ENCODE measurements at regions not wholly inside any gene's neighbourhood (a gene's known extent, or its start where the extent isn't known, plus 50 kb on each side); places are given as distances from the start of the nearest gene placed in this dataset.

DNA sequence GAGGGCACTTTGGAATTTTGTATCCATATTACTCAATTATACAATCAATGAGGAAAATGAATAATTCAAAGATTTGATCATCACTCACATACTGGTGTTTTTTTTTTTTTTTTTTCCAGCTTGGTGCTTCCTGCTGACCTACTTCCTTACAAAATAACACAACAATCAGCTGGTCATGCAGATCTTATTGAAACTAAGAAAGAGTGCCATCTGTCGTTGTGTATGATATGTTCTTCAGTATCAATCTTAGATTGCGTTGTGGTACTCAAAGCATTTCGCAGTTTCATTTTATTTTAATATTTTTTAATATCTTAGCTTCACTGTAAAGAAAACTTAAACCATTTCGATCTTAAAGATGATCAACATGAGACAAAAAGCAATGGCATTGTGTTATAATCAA, 155.6 kb downstream of the OGFRL1 start:
- DNase-seq, result no peak

DNA sequence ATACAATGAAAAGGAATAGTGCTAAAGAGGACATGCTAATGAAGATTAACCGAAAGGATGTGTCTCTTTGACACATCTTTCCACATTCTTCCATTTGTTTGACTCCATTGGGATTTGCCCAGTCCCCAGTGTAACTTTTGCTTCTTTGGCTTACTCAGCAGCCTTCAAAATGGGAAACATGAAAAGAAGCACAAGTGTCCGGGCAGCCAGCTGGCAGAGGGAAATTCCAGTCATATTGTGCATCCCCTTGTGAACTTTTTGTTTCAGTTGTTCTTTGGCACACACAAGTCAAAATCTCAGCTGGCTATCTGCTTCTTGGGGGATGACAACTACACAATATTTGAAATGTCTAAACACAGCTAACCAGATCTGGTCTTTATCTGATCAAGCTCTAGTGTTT, 157.4 kb downstream of the OGFRL1 start:
- DNase-seq, result no peak

DNA sequence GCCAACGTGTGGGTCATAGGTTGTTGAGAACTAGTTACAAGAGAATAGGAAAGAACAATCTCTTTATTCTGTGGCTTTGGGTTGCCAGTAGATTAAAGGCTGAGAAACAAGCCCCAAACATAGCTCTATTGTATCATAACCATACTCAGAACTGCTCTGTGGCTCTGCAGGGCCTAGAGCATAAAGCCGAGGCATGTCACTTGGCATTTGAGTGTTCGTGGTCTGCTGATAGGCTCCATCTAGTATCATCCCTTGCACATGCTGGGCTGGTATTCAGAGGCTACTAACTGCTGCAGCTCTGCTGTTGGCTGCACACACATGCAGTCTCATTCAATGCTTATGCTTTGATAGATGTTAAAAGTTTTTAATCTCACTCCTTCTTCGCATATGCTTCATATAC, 157.9 kb downstream of the OGFRL1 start:
- no peak for DNase-seq

DNA sequence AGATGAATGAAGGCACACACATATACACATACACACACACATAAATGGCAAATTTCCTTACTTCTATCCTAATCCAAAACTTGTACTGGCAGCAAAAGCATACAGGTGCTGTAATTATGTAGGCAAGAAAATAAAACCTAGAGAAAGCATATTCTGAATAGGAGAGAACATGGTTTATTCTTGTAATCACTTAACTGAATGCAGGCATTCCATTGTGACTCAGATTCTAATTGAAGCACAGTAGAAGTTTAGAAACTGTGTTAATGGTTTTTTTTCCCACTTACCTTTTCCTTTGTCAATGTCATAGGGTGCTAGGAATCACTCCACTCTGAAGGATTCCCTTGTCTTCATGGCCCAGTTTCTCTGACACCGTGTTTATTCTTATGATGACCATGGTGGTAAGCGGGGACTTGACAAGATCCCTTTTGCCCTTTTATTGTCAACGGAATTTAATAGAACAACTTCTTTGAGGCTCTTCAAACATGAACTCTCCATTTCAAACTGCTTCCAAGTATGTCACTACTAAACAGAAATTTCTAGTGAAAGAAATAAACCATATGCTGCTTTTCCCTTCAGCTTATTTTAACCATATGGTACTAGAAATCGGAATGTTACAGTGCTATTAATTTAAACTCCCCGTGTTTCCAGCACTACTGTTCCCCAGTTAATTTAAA, 164.2 kb downstream of the OGFRL1 start:
- no peak for DNase-seq

GRCh38 chr6:71453371-71453706, 164.7 kb downstream of the OGFRL1 start:
- DNase-seq, result no peak

DNA sequence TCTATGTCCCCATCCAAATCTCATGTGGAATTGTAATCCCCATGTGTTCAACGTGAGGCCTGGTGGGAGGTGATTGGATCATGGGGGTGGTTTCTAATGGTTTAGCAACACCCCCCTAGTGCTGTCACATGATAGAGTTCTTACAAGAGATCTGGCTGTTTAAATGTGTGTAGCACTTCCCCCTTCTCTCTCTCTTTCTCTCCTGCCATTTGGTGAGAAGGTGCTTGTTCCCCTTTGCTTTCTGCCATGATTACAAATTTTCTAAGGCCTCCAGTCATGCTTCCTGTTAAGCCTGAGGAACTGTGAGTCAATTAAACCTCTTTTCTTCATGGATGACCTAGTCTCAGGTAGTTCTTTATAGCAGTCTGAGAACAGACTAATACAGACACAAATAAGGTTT, 165.4 kb downstream of the OGFRL1 start:
- DNase-seq, result no peak

- no peak for DNase-seq
Measured at GRCh38 chr6:71457929-71458328, 169.3 kb downstream of the OGFRL1 start.

DNA sequence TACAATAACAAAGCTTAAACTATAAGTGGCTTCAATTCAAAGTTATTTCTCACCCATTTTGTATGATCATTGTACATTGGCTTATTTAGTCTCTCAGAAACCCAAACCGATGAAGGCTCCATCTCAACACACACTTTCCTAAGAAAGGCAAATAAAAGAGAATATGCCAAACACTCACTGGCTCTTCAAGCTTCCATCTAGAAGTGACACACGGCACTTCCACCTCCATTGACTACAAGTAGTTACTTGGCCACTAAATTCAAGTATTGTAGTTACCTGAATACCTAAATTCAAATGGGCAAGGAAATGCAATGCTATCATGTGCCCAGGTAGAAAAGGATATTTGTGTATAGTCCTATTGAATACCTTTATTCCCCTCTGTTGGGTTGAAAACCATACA, 170.6 kb downstream of the OGFRL1 start:
- no peak for DNase-seq

GRCh38 chr6:71460933-71461332, 172.3 kb downstream of the OGFRL1 start:
- DNase-seq, result no peak

DNA sequence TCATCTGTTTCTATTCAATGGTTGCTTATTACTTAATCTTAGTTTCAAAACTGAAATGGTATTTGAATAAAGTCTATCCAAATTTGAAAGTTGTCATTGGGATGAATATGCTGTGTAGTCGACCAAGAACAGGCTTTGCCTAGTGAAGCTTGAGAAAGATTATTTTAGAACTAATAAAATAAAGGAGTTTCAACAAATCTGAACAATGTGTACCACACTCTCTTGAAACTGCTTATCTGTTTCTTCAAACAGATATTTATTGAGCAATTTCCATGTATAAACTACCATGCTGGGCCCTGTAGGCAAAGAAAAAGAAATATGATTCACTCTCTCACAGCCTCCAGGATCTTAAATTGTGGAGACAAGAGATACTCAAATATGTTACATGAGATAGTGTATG, 174.4 kb downstream of the OGFRL1 start:
- DNase-seq, result no peak

GRCh38 chr6:71465096-71465495, 176.5 kb downstream of the OGFRL1 start:
- no peak for DNase-seq

- DNase-seq, result no peak
Measured at GRCh38 chr6:71466362-71466761, 177.8 kb downstream of the OGFRL1 start.

GRCh38 chr6:71468038-71468437, 179.4 kb downstream of the OGFRL1 start:
- no peak for DNase-seq

DNA sequence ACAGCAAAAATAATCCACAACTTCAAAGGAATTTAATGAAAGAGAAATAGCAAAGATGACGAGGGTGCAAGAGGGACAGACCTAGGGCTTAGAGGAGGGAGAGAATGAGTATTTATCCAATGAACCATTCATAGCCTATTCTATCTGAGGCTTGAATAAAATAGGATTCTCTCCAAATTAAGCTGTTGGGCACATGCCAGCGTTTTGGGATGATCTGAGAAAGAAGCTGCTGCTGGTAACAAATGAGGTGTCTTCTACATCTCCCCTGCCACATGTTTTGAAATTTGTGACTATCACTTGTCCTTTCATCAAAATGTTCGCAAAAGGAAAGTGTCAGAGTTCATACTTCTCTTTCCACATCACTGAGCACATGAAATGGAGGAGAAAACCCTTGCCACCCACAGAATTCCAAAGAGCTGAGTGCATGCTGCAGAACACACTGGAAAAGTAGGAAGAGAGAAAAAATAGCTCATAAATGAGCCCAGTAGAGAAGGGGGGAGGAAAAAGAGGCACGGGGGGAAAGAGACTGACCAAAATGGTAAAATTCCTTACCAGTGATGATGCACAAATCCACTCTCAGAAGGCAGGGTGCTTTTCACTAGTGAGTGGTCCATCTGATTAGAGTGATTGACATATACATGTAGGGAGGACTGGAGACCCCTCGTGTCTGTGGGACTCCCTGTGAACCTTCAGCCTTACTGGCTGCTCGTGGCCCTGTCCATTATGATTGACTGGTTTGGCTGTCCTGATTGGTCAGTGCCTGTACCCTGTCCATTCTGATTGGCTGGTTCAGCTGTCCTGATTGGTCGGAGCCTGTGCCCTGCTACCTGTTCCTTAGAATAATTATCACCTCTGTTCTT, 180.5 kb downstream of the OGFRL1 start:
- DNase-seq, result no peak

- DNase-seq, result no peak
Measured at GRCh38 chr6:71471718-71472117, 183.1 kb downstream of the OGFRL1 start.

GRCh38 chr6:71473926-71474325, 185.3 kb downstream of the OGFRL1 start:
- DNase-seq, result no peak

DNA sequence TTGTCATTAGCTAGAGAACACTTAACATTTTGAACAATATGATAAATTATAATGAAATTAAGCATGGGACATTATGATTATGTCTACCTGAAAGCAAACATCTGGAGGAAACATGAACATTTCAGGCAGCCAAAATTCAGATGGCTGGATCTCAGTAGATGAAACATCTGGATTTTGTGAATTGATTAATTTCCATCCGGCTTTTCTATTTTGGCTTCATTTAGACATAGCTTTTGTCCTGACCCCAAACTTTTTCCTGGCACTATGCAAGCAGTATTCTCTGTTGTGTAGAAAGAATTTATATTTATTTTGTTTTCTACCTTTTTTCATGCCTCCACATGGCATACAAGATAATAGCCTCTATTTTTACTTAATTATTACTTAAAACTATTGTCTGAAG, 186.3 kb downstream of the OGFRL1 start:
- DNase-seq, result no peak

DNA sequence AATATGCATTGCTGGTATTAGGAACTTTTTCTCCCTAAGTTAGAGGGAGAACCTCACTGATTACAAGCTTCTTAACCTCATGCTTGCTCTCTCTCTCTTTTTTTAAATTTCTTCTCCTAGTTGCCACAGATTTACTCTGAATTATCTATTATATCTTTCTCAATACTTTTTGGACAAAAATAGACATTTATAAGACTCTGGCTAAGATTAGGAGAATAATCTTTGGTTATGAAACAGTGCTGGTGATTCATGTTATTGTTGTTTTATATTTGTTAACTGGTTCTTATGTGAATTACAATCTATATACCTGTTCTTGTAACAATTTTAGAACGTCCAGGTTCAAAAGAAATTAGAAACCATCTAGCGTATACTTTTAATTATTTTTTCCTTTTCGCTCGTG, 187.8 kb downstream of the OGFRL1 start:
- DNase-seq, result no peak

DNA sequence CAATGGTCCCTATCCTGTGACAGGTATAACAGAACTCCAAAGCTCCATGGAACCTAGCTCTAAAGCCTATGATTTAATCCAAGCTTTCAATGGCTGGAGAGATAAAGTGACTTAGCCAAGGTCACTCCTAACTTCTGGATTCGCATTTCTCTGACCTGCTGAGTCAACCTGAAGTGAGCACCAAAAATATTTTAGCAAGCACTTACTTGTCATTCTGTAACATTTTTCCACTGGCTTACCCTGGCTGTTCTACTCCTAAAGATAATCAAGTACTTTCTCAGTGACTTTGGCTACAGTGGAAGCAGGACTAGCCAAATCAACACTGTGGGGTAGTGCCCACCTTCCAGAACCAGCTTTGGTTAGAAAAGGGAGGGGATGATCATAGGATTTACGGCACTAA, 188.3 kb downstream of the OGFRL1 start:
- DNase-seq, result no peak

DNA sequence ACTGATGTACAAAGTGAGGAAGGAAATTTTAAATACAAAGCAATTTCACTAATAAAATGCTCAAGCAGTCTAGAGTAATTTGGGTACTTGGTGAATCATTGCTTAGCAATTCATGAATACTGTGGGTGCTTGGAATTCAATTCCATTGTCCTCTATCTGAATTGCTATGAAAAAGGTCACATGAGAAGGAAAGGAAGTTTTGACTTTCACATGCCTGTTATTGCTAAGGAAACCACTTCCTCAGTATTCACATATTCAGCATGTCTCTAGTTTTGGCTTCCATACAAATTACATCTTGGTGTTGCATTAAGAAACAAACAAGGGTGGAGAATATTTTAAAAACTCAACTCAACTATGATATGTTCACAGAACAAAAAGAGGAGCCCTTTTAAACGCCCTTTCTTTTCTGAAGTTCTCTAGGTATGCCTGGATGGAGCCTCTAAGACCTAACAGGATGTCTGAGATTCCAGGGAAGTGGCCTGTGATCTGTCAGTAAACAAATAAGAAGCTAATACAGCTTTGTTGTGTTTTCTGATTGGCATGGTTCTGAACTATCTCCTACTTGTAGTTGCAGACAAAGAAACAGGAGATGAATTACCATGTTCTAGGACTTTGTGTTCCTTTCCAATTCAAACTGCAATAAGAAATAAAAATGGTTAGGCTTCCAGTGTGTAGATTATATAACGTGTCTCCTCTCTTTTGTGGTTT, 190.4 kb downstream of the OGFRL1 start:
- no peak for DNase-seq

DNA sequence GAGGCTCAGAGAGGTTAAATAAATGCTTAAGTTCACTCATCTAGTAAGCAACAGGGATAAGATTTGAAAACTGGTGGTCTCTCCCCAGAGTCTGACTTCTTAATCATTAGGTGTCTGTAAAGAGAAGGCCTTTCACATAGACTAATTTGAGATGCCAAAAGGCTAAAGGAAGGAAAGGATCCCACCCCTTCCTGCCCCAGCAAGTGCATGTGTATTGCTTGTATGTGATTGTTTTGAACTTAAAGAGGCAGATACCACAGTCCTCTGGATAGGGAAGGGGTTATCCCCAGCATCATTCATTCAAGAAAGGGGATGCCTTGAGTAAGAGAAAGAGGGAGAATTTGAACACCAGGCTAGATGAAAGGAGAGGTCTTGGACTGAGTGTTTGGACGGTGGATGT, 192.0 kb downstream of the OGFRL1 start:
- DNase-seq, result no peak

GRCh38 chr6:71481011-71481410, 192.4 kb downstream of the OGFRL1 start:
- no peak for DNase-seq

DNA sequence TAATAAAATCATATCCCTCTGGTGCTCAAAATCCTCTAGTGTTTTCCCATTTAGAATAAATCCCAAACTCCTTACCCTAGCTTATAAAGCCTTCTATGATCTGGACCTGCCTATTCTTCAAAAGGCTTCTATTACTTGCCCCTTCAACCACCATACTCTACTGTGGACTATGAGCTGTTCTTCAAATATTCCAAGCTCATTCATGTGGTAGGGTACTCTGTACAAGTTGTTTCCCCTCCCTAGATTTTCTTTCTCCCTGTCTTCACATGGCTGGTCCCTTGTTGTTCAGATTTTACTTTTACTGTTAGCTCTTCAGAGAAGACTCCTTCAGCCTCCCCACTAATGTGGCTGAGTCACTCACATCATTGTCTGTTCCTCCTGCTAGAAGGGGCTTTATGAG, 193.2 kb downstream of the OGFRL1 start:
- DNase-seq, result no peak

DNA sequence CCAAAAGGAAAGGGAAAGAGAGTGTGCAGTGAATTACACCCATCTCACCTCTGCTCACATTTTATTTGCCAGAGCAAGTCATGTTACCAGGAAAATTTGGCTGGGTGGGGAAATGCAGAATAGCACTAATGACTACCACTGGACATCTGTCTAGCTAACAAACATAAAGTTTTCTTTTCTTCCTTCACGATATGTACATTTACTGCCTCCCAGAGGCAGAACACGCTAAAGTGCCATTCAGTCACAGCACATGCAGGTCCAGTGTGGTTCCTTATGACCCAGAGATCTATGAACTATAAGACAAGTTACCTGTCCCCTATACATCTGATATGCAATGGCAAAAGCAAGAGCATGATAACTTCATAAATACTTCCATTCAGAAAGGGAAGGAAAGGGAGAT, 194.1 kb downstream of the OGFRL1 start:
- no peak for DNase-seq
